GM23338 (cell line): ENCODE measurements at regions not wholly inside any gene's neighbourhood (a gene's known extent, or its start where the extent isn't known, plus 50 kb on each side); places are given as distances from the start of the nearest gene placed in this dataset.
"Not testable (repeated sequence)": the region's sequence is repeated elsewhere in the genome, so short reads cannot be mapped to it uniquely, and the experiment has no call there.

ENCODE experiments used
- CREB1 ChIP-seq: fragments of 250-450 bp; sonication (Bioruptor Pico); IDR thresholded peaks from 2 replicates; pipeline ENCODE4 v1.5.0; 2020; ENCODE audit warnings: low read depth, mild to moderate bottlenecking, moderate library complexity
- CTCF ChIP-seq, 2 experiments: fragments of 200-600 bp in 1 of 2; sonication (generic) in 1 of 2; conservative IDR thresholded peaks; 2 replicates each; pipeline versions ENCODE4 v1.5.1 to v1.6.1; 2016 to 2017; ENCODE audit warnings: antibody characterized with exemption in 2 of 2, low read depth in 2 of 2, mild to moderate bottlenecking in 2 of 2, moderate library complexity in 1 of 2
- ETS1 ChIP-seq: IDR thresholded peaks from 2 replicates; pipeline ENCODE4 v1.6.1; 2016; ENCODE audit warnings: antibody characterized with exemption
- EZH2 ChIP-seq: fragments of 200-600 bp; sonication (generic); IDR thresholded peaks from one replicate; pipeline ENCODE4 v1.8.0; 2017; ENCODE audit warnings: antibody characterized with exemption, mild to moderate bottlenecking, low read depth; ENCODE audit not compliant: unreplicated experiment
- EZH2phosphoT487 ChIP-seq: fragments of 200-600 bp; sonication (generic); IDR thresholded peaks from one replicate; pipeline ENCODE4 v1.8.1; 2018; ENCODE audit warnings: antibody characterized with exemption; ENCODE audit not compliant: unreplicated experiment
- JUNB ChIP-seq: IDR thresholded peaks from one replicate; pipeline ENCODE4 v1.6.1; 2016; ENCODE audit warnings: antibody characterized with exemption; ENCODE audit not compliant: unreplicated experiment
- NANOG ChIP-seq: IDR thresholded peaks from 2 replicates; pipeline ENCODE4 v1.6.1; 2016; ENCODE audit warnings: antibody characterized with exemption, borderline replicate concordance
- POLR2AphosphoS5 ChIP-seq: IDR thresholded peaks from 2 replicates; pipeline ENCODE4 v1.6.1; 2016; ENCODE audit warnings: antibody characterized with exemption, low read depth
- REST ChIP-seq: IDR thresholded peaks from one replicate; pipeline ENCODE4 v1.6.1; 2018; ENCODE audit warnings: antibody characterized with exemption; ENCODE audit not compliant: unreplicated experiment
- ZNF114 ChIP-seq: fragments of 250-450 bp; sonication (Bioruptor Pico); IDR thresholded peaks from 2 replicates; pipeline ENCODE4 v1.5.0; 2020; ENCODE audit warnings: mild to moderate bottlenecking, moderate library complexity

- TF ChIP-seq CTCF (conservative IDR thresholded peaks at IDR 0.05; ENCODE audit: low read depth in 2 of 2); EZH2; REST; CREB1 (CRISPR knock-in tag); POLR2AphosphoS5; NANOG; EZH2phosphoT487; JUNB; ETS1; ZNF114: not testable (repeated sequence)
Observed at GRCh38 chr1:166657228-166657627, 182.0 kb upstream of the POGK start.
